ENCODE measurements at regions not wholly inside any gene's neighbourhood (a gene's known extent, or its start where the extent isn't known, plus 50 kb on each side); places are given as distances from the start of the nearest gene placed in this dataset.

DNA sequence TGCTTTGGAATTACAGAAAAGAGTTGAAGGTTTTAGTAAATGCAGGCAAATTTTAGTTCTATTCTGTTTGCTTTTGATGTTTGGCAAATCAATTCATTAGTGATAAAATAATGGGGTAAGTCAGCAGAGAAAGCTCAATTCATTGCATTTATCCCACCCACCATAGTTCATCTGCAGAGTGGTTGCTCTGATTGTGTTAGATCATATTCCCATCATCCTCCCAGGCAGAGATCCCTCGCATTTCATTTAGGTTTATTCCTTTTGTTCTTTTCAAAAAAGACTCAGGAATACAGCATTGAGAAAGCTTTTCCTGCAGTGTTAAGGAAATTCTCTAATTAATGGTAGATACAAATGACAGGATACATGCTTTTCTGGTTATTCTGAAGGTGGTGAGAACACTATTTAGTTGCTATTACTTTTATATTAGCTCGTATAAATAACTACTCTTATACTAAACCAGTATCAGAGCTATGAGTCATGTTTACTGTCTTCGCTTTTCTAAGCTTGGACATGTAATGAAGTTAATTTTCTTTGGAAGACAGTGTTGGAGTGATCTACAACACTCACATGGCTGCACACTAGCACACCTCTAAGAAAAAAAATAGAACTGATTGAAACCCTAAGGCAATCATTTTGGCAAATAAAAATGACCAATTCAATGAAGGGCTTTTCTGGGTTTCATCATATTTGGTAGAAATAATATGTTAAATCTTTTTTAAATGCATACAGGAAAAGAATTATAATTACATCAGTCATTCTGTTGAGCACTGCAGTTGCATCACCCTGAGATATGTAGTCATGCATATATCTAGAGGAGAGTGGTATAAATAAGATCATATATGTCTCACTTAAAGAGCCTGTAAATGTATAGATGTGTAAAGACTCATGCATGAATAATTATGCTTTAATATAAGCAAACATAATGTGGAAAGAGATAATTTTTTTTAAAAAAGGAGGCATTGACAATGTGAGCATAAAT, 351.6 kb downstream of the PCDH7 start:
- TF ChIP-seq, protein P1, sequence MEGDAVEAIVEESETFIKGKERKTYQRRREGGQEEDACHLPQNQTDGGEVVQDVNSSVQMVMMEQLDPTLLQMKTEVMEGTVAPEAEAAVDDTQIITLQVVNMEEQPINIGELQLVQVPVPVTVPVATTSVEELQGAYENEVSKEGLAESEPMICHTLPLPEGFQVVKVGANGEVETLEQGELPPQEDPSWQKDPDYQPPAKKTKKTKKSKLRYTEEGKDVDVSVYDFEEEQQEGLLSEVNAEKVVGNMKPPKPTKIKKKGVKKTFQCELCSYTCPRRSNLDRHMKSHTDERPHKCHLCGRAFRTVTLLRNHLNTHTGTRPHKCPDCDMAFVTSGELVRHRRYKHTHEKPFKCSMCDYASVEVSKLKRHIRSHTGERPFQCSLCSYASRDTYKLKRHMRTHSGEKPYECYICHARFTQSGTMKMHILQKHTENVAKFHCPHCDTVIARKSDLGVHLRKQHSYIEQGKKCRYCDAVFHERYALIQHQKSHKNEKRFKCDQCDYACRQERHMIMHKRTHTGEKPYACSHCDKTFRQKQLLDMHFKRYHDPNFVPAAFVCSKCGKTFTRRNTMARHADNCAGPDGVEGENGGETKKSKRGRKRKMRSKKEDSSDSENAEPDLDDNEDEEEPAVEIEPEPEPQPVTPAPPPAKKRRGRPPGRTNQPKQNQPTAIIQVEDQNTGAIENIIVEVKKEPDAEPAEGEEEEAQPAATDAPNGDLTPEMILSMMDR (IDR thresholded peaks at IDR 0.05) = no peak
- no peak for TF ChIP-seq POLR2A (IDR thresholded peaks at IDR 0.05; ENCODE audit: low read depth)
- TF ChIP-seq EP300 (IDR thresholded peaks at IDR 0.05) = no peak
- TF ChIP-seq POLR2AphosphoS5 (IDR thresholded peaks at IDR 0.05) = no peak
